HCT116 (cell line): ENCODE measurements at regions not wholly inside any gene's neighbourhood (a gene's known extent, or its start where the extent isn't known, plus 50 kb on each side); places are given as distances from the start of the nearest gene placed in this dataset.

ENCODE experiments used
- ATAC-seq: fragments of 200-7000 bp; cut with Tn5 transposase; 2 replicates; pipeline ENCODE4 v1.9.1; 2020; ENCODE audit warnings: mild to moderate bottlenecking, moderate library complexity
- BruUV-seq: library from RNA; stranded (reverse); fragments of 400-500 nt; replicated peaks from 2 replicates; lab custom pipeline; 2021; lab: Mats Ljungman, UMichigan
- CTCF ChIA-PET: fragments of 300-600 bp; sonication (Branson Sonifier 250); formaldehyde crosslinking; loops from one replicate; lab custom pipeline; 2021; ENCODE audit warnings: antibody characterized with exemption; lab: Charles Lee
- POLR2A ChIA-PET: fragments of 300-600, 350-600 bp; sonication (Branson Sonifier 250); formaldehyde crosslinking; loops from one replicate; lab custom pipeline; 2021; ENCODE audit warnings: antibody characterized with exemption; lab: Charles Lee
- RAD21 ChIA-PET, 2 experiments: fragments of 300-600 bp; sonication (Branson Sonifier 250); formaldehyde crosslinking; loops; one replicate each; lab custom pipeline; 2023; ENCODE audit warnings: low total read pairs in 2 of 2; ENCODE audit not compliant: uncharacterized antibody in 2 of 2, unreplicated experiment in 2 of 2, low non-redundant PET in 1 of 2; lab: Charles Lee
- DNase-seq: peaks from one replicate; pipeline ENCODE4 v3.0.0-alpha.2; 2010; ENCODE audit warnings: low read depth, low spot score
- H2AFZ ChIP-seq: fragments of 200-600 bp; shearing (Covaris generic), sonication (generic); 2 replicates; pipeline ENCODE4 v1.6.1; 2017; ENCODE audit warnings: low read depth, mixed run types, mixed read lengths, antibody characterized with exemption, low read length; ENCODE audit not compliant: poor library complexity, severe bottlenecking
- H3K27ac ChIP-seq: 2 replicates; pipeline ENCODE4 v1.5.1; 2012; ENCODE audit warnings: low read depth, low read length
- H3K27me3 ChIP-seq: fragments of 200-600 bp; sonication (generic); 2 replicates; pipeline ENCODE4 v1.6.1; 2016; ENCODE audit warnings: mixed run types, low read length, mixed read lengths; ENCODE audit not compliant: insufficient read depth
- H3K36me3 ChIP-seq, 2 experiments: fragments of 200-500 bp in 1 of 2; fragments of 200-600 bp in 1 of 2; sonication (Bioruptor generic) in 1 of 2; sonication (generic) in 1 of 2; 2 replicates each; pipeline versions ENCODE4 v1.5.1 to v1.6.1; 2014 to 2016; ENCODE audit warnings: low read length in 2 of 2, inconsistent platforms in 1 of 2, mixed read lengths in 1 of 2, mixed run types in 1 of 2; ENCODE audit not compliant: insufficient read depth in 2 of 2, control insufficient read depth in 1 of 2
- H3K4me1 ChIP-seq, 2 experiments: fragments of 200-600 bp in 1 of 2; sonication (generic) in 1 of 2; 2 replicates each; pipeline versions ENCODE4 v1.5.1 to v1.6.1; 2012 to 2017; ENCODE audit warnings: low read length in 2 of 2, inconsistent platforms in 1 of 2, mild to moderate bottlenecking in 1 of 2, mixed read lengths in 1 of 2, mixed run types in 1 of 2, moderate library complexity in 1 of 2; ENCODE audit not compliant: insufficient read depth in 2 of 2, control insufficient read depth in 1 of 2
- H3K4me2 ChIP-seq: fragments of 200-600 bp; sonication (generic); 2 replicates; pipeline ENCODE4 v1.6.1; 2017; ENCODE audit warnings: mixed run types, low read length, mixed read lengths
- H3K4me3 ChIP-seq, 2 experiments: fragments of 200-600 bp in 1 of 2; sonication (generic) in 1 of 2; replicated peaks in 1 of 2; 2 replicates each; pipeline ENCODE4 v1.5.1; 2011 to 2016; ENCODE audit warnings: low read length in 2 of 2, control low read depth in 1 of 2, low read depth in 1 of 2, mild to moderate bottlenecking in 1 of 2, mixed read lengths in 1 of 2, mixed run types in 1 of 2
- H3K79me2 ChIP-seq: fragments of 200-600 bp; sonication (generic); 2 replicates; pipeline ENCODE4 v1.6.1; 2017; ENCODE audit warnings: mild to moderate bottlenecking, mixed run types, low read length, moderate library complexity, mixed read lengths; ENCODE audit not compliant: insufficient read depth
- H3K9ac ChIP-seq: fragments of 200-600 bp; sonication (generic); 2 replicates; pipeline ENCODE4 v1.6.1; 2016; ENCODE audit warnings: low read length, mixed read lengths
- H3K9me2 ChIP-seq: fragments of 200-600 bp; sonication (generic), shearing (Covaris generic); 2 replicates; pipeline ENCODE4 v1.6.1; 2017; ENCODE audit warnings: mixed run types, mild to moderate bottlenecking, moderate library complexity; ENCODE audit not compliant: insufficient read depth
- H3K9me3 ChIP-seq, 2 experiments: fragments of 200-500 bp in 1 of 2; fragments of 200-600 bp in 1 of 2; sonication (Bioruptor generic) in 1 of 2; sonication (generic) in 1 of 2; 2 replicates each; pipeline ENCODE4 v1.6.1; 2014 to 2017; ENCODE audit warnings: low read length in 2 of 2, mixed read lengths in 2 of 2, inconsistent platforms in 1 of 2, low read depth in 1 of 2, mild to moderate bottlenecking in 1 of 2, mixed run types in 1 of 2, moderate library complexity in 1 of 2; ENCODE audit not compliant: control insufficient read depth in 1 of 2, insufficient read depth in 1 of 2
- H4K20me1 ChIP-seq: fragments of 200-600 bp; sonication (generic), shearing (Covaris generic); 2 replicates; pipeline ENCODE4 v1.6.1; 2017; ENCODE audit warnings: mixed run types, mild to moderate bottlenecking, moderate library complexity; ENCODE audit not compliant: insufficient read depth
- CEBPB ChIP-seq: IDR thresholded peaks from 2 replicates; pipeline ENCODE4 v1.6.1; 2012; ENCODE audit warnings: low read depth
- EZH2phosphoT487 ChIP-seq: fragments of 200-600 bp; IDR thresholded peaks from 2 replicates; pipeline ENCODE4 v1.6.1; 2018; ENCODE audit warnings: antibody characterized with exemption, borderline replicate concordance
- FOSL1 ChIP-seq: IDR thresholded peaks from 2 replicates; pipeline ENCODE4 v1.6.1; 2012; ENCODE audit warnings: low read depth
- POLR2A ChIP-seq: IDR thresholded peaks from 2 replicates; pipeline ENCODE4 v1.7.0; 2011; ENCODE audit warnings: borderline replicate concordance; ENCODE audit not compliant: insufficient read depth, insufficient read length; ENCODE audit errors: extremely low read depth
- SIN3A ChIP-seq: IDR thresholded peaks from 2 replicates; pipeline ENCODE4 v1.6.1; 2012; ENCODE audit warnings: low read depth
- SRF ChIP-seq: IDR thresholded peaks from 2 replicates; pipeline ENCODE4 v1.6.1; 2012; ENCODE audit warnings: low read depth
- YY1 ChIP-seq: IDR thresholded peaks from 2 replicates; pipeline ENCODE4 v1.6.1; 2011; ENCODE audit warnings: low read length, low read depth, moderate library complexity, mild to moderate bottlenecking; ENCODE audit not compliant: insufficient replicate concordance; ENCODE audit errors: extremely low read depth
- ZNF274 ChIP-seq: fragments of 200-500 bp; sonication (Bioruptor generic); IDR thresholded peaks from 2 replicates; pipeline ENCODE4 v1.6.1; 2014; ENCODE audit warnings: mild to moderate bottlenecking, low read depth, low read length, inconsistent platforms
- intact Hi-C: fragments of 100-400 bp; cut with micrococcal nuclease; formaldehyde crosslinking; loops from 2 replicates; pipeline ENCODE4 v1.10.0; 2022
- TF ChIP-seq, protein P1 (sequence below): IDR thresholded peaks from 2 replicates; pipeline ENCODE4 v1.6.1; 2012
- TF ChIP-seq, protein P2 (sequence below): IDR thresholded peaks from 2 replicates; pipeline ENCODE4 v1.6.1; 2012

DNA sequence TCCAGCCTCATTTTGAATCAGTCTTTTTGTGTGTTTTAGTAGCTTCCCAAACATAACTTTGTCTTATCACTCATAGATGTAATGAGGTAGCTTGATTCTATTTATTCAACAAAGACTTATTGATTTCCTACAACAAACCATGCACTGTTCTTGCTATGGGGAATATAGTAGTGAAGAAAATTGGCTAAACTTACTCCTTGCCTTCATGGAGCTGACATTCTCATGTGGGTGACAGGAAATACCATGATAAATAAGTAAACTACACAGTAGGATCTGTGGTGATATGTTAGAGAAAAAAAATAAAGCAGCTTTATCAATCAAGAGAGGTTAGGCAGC, 255.7 kb upstream of the TNC start:
- BruUV-seq, result TSS peak; percentile 50
- H3K27ac ChIP-seq, result peak overlapping the region; percentile 72
- H3K4me3 ChIP-seq, result peak overlapping the region in 1 of 2 experiments; percentile 36; a peak in 2 of 4 replicates
- no peaks in the 10 kb centered on the region for H3K79me2 ChIP-seq
- peak overlapping the region; percentile 81 for H3K4me2 ChIP-seq
- H3K27me3 ChIP-seq, result no peaks in the 10 kb centered on the region
- H3K9ac ChIP-seq, result peak overlapping the region; percentile 46
- TF ChIP-seq, protein P1, sequence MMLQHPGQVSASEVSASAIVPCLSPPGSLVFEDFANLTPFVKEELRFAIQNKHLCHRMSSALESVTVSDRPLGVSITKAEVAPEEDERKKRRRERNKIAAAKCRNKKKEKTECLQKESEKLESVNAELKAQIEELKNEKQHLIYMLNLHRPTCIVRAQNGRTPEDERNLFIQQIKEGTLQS, result no peak
- TF ChIP-seq, all 23 proteins: peak for 0
- RAD21 ChIA-PET, result no interaction called here
- DNase-seq (no peak), ATAC-seq (peak; percentile 59)
- H3K4me1 ChIP-seq, result peaks cover 23 to 28% of the 10 kb centered on the region in 2 experiments
- POLR2A ChIA-PET, result no interaction called here
- intact Hi-C loops, result no loop called here
- H4K20me1 ChIP-seq, result no peaks in the 10 kb centered on the region
- no peaks in the 10 kb centered on the region for H3K9me3 ChIP-seq
- H2AFZ ChIP-seq, result peak overlapping the region; percentile 34
- no peaks in the 10 kb centered on the region for H3K9me2 ChIP-seq
- CTCF ChIA-PET, result no interaction called here
- H3K36me3 ChIP-seq, result no peaks in the 10 kb centered on the region

DNA sequence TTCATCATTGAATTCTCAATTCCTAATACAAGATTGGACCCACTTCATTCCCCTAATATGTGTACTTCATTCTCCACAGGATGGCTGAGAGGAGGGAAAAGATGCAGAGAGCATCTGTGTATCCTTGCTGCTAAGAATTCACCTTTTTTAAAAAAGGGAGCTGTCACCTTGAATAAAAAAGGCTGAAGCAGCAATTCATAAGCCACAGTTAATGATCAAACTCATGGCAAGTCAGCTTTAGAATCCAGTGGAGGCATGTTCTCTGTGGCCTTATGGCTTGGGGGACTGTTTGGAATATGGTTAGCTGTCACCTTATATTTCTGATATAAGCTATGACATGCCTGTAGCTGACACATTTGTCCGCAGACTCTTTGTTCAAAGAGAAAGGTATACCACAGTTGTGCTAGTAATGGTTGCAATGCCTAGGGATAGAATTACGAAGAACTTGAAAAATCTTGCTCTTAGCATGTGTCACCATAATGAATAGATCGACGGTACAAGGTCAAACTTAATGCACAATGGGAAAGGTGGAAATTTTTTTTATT, 256.8 kb upstream of the TNC start:
- POLR2A ChIA-PET, result no interaction called here
- H3K27ac ChIP-seq, result no peak overlapping the region

More for the DNA sequence above, 256.8 kb upstream of the TNC start:
- peaks cover 23 to 28% of the 10 kb centered on the region in 2 experiments for H3K4me1 ChIP-seq
- ChIA-PET CTCF (no interaction called here), RAD21 (no interaction called here)
- H3K9ac ChIP-seq, result no peak overlapping the region
- H2AFZ ChIP-seq, result no peak overlapping the region
- H3K36me3 ChIP-seq, result no peaks in the 10 kb centered on the region
- H3K9me2 ChIP-seq, result no peaks in the 10 kb centered on the region
- intact Hi-C loops, result no loop called here
- no peak overlapping the region for H3K4me3 ChIP-seq
- no peaks in the 10 kb centered on the region for H4K20me1 ChIP-seq
- no peak for DNase-seq
- no peaks in the 10 kb centered on the region for H3K9me3 ChIP-seq
- TF ChIP-seq POLR2A (no peak), SIN3A (no peak), CEBPB (no peak), EZH2phosphoT487 (no peak), YY1 (no peak), ZNF274 (no peak), SRF (no peak), FOSL1 (no peak)
- TF ChIP-seq, protein P2, sequence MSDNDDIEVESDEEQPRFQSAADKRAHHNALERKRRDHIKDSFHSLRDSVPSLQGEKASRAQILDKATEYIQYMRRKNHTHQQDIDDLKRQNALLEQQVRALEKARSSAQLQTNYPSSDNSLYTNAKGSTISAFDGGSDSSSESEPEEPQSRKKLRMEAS, result no peak
- TF ChIP-seq, protein P1, result no peak
- no peak overlapping the region for H3K4me2 ChIP-seq
- ATAC-seq, result no peak
- BruUV-seq, result no TSS peak
- H3K27me3 ChIP-seq, result no peaks in the 10 kb centered on the region
- H3K79me2 ChIP-seq, result no peaks in the 10 kb centered on the region
